Osteocyte (in vitro differentiated cells): ENCODE measurements at regions not wholly inside any gene's neighbourhood (a gene's known extent, or its start where the extent isn't known, plus 50 kb on each side); places are given as distances from the start of the nearest gene placed in this dataset.

ENCODE experiments used
- DNase-seq: peaks from one replicate; pipeline ENCODE4 v3.0.0; 2021; ENCODE audit warnings: mixed read lengths; ENCODE audit not compliant: unreplicated experiment; ENCODE audit errors: extremely low spot score
- H3K27ac Mint-ChIP-seq: one replicate; pipeline ENCODE4 v1.8.0; 2021; ENCODE audit warnings: mild to moderate bottlenecking, mixed read lengths; ENCODE audit not compliant: unreplicated experiment
- H3K27me3 Mint-ChIP-seq: one replicate; pipeline ENCODE4 v1.8.0; 2021; ENCODE audit warnings: mixed read lengths; ENCODE audit not compliant: unreplicated experiment
- H3K36me3 Mint-ChIP-seq: one replicate; pipeline ENCODE4 v1.8.0; 2021; ENCODE audit warnings: mixed read lengths; ENCODE audit not compliant: unreplicated experiment
- H3K4me1 Mint-ChIP-seq: one replicate; pipeline ENCODE4 v1.8.0; 2021; ENCODE audit warnings: mixed read lengths; ENCODE audit not compliant: unreplicated experiment
- H3K4me3 Mint-ChIP-seq: one replicate; pipeline ENCODE4 v1.8.0; 2021; ENCODE audit warnings: mild to moderate bottlenecking, moderate library complexity, mixed read lengths; ENCODE audit not compliant: unreplicated experiment
- H3K9me3 Mint-ChIP-seq: one replicate; pipeline ENCODE4 v1.8.0; 2021; ENCODE audit warnings: mixed read lengths; ENCODE audit not compliant: unreplicated experiment
- CTCF ChIP-seq: fragments of 200-600 bp; sonication (generic); IDR thresholded peaks from 2 replicates; pipeline ENCODE4 v1.5.0; 2021; ENCODE audit warnings: antibody characterized with exemption, mild to moderate bottlenecking, moderate library complexity

GRCh38 chr2:216763396-216763795 lies 68.0 kb upstream of the IGFBP5 start:
- H3K27me3 Mint-ChIP-seq = peaks cover 26% of the 10 kb centered on the region
- H3K4me3 Mint-ChIP-seq = no peak overlapping the region
- no peak for DNase-seq
- peaks cover 7% of the 10 kb centered on the region for H3K4me1 Mint-ChIP-seq
- TF ChIP-seq CTCF = no peak
- H3K9me3 Mint-ChIP-seq = no peaks in the 10 kb centered on the region
- no peak overlapping the region for H3K27ac Mint-ChIP-seq
- H3K36me3 Mint-ChIP-seq = no peaks in the 10 kb centered on the region

- Mint-ChIP-seq H3K9me3 (no peaks in the 10 kb centered on the region), H3K4me1 (peaks cover 7% of the 10 kb centered on the region), H3K27me3 (peaks cover 35% of the 10 kb centered on the region), H3K27ac (no peak overlapping the region), H3K36me3 (no peaks in the 10 kb centered on the region), H3K4me3 (no peak overlapping the region)
- DNase-seq = no peak
- no peak for TF ChIP-seq CTCF
Measured at GRCh38 chr2:216761809-216762208, 66.5 kb upstream of the IGFBP5 start.

- H3K9me3 Mint-ChIP-seq = no peaks in the 10 kb centered on the region
- no peak for TF ChIP-seq CTCF
Measured at GRCh38 chr2:216761133-216761532, 65.8 kb upstream of the IGFBP5 start.

GRCh38 chr2:216758256-216759155 lies 63.2 kb upstream of the IGFBP5 start:
- Mint-ChIP-seq H3K4me1 (peaks cover 1% of the 10 kb centered on the region), H3K4me3 (no peak overlapping the region), H3K36me3 (no peaks in the 10 kb centered on the region), H3K27ac (no peak overlapping the region), H3K9me3 (no peaks in the 10 kb centered on the region), H3K27me3 (peaks cover 33% of the 10 kb centered on the region)
- no peak for DNase-seq
- no peak for TF ChIP-seq CTCF

More at GRCh38 chr2:216761133-216761532, 65.8 kb upstream of the IGFBP5 start:
- H3K36me3 Mint-ChIP-seq = no peaks in the 10 kb centered on the region
- peaks cover 33% of the 10 kb centered on the region for H3K27me3 Mint-ChIP-seq
- H3K4me3 Mint-ChIP-seq = no peak overlapping the region
- DNase-seq = no peak
- no peak overlapping the region for H3K27ac Mint-ChIP-seq
- peaks cover 7% of the 10 kb centered on the region for H3K4me1 Mint-ChIP-seq

GRCh38 chr2:216757532-216757931 lies 62.2 kb upstream of the IGFBP5 start:
- H3K27ac Mint-ChIP-seq = no peak overlapping the region
- peaks cover 37% of the 10 kb centered on the region for H3K27me3 Mint-ChIP-seq
- no peaks in the 10 kb centered on the region for H3K9me3 Mint-ChIP-seq
- H3K36me3 Mint-ChIP-seq = no peaks in the 10 kb centered on the region
- DNase-seq = no peak
- no peak overlapping the region for H3K4me3 Mint-ChIP-seq
- no peak for TF ChIP-seq CTCF
- peaks cover 1% of the 10 kb centered on the region for H3K4me1 Mint-ChIP-seq
